ENCODE measurements at regions not wholly inside any gene's neighbourhood (a gene's known extent, or its start where the extent isn't known, plus 50 kb on each side); places are given as distances from the start of the nearest gene placed in this dataset.

GRCh38 chr16:63038397-63039106, 1002.3 kb upstream of the CDH8 start:
- TF ChIP-seq CTCF (IDR thresholded peaks at IDR 0.05; ENCODE audit: insufficient read depth in 1 of 2, low read depth in 1 of 2, low read length in 1 of 2, severe bottlenecking in 1 of 2, unreplicated experiment in 1 of 2): no peak
- ChIA-PET POLR2A (no interaction called here), CTCF (no interaction called here)
- Mint-ChIP-seq H3K27me3 (ENCODE audit: insufficient read depth, unreplicated experiment) (no peaks in the 10 kb centered on the region), H3K36me3 (ENCODE audit: insufficient read depth, unreplicated experiment) (no peaks in the 10 kb centered on the region), H3K9me3 (ENCODE audit: unreplicated experiment) (no peaks in the 10 kb centered on the region), H3K27ac (ENCODE audit: unreplicated experiment) (no peak overlapping the region), H3K4me3 (ENCODE audit: unreplicated experiment) (no peak overlapping the region), H3K4me1 (ENCODE audit: low read depth, unreplicated experiment) (no peaks in the 10 kb centered on the region)
- H3K9me3 ChIP-seq: no peaks in the 10 kb centered on the region
- no peak overlapping the region for H3K4me3 ChIP-seq (ENCODE audit: low read depth, low read length)
- intact Hi-C loops (cut with micrococcal nuclease; ENCODE audit: unreplicated experiment): no loop called here
- H3K36me3 ChIP-seq (ENCODE audit: control insufficient read depth, insufficient read depth, low read length): no peaks in the 10 kb centered on the region
- H3K27me3 ChIP-seq (replicated peaks; ENCODE audit: control insufficient read depth, insufficient read depth, low read length): no peaks in the 10 kb centered on the region
- no TSS peak for BruUV-seq (replicated peaks)
- H3K4me1 ChIP-seq: no peaks in the 10 kb centered on the region
- DNase-seq: no peak

GRCh38 chr16:63037761-63038396, 1001.6 kb upstream of the CDH8 start:
- intact Hi-C loops (cut with micrococcal nuclease; ENCODE audit: unreplicated experiment): no loop called here
- no peak for DNase-seq
- Histone ChIP-seq H3K4me1 (no peaks in the 10 kb centered on the region), H3K4me3 (ENCODE audit: low read depth, low read length) (no peak overlapping the region), H3K9me3 (no peaks in the 10 kb centered on the region), H3K36me3 (ENCODE audit: control insufficient read depth, insufficient read depth, low read length) (no peaks in the 10 kb centered on the region), H3K27me3 (replicated peaks; ENCODE audit: control insufficient read depth, insufficient read depth, low read length) (no peaks in the 10 kb centered on the region)
- Mint-ChIP-seq H3K4me1 (ENCODE audit: low read depth, unreplicated experiment) (no peaks in the 10 kb centered on the region), H3K9me3 (ENCODE audit: unreplicated experiment) (no peaks in the 10 kb centered on the region), H3K4me3 (ENCODE audit: unreplicated experiment) (no peak overlapping the region), H3K27me3 (ENCODE audit: insufficient read depth, unreplicated experiment) (no peaks in the 10 kb centered on the region), H3K27ac (ENCODE audit: unreplicated experiment) (no peak overlapping the region), H3K36me3 (ENCODE audit: insufficient read depth, unreplicated experiment) (no peaks in the 10 kb centered on the region)
- TF ChIP-seq CTCF (IDR thresholded peaks at IDR 0.05; ENCODE audit: insufficient read depth in 1 of 2, low read depth in 1 of 2, low read length in 1 of 2, severe bottlenecking in 1 of 2, unreplicated experiment in 1 of 2): no peak
- CTCF ChIA-PET: no interaction called here
- BruUV-seq (replicated peaks): no TSS peak
- POLR2A ChIA-PET: no interaction called here

GRCh38 chr16:63018581-63019223, 982.5 kb upstream of the CDH8 start:
- H3K27ac Mint-ChIP-seq (ENCODE audit: unreplicated experiment): no peak overlapping the region
- no peaks in the 10 kb centered on the region for H3K27me3 ChIP-seq (replicated peaks; ENCODE audit: control insufficient read depth, insufficient read depth, low read length)
- no peaks in the 10 kb centered on the region for H3K4me1 Mint-ChIP-seq (ENCODE audit: low read depth, unreplicated experiment)
- no peaks in the 10 kb centered on the region for H3K36me3 Mint-ChIP-seq (ENCODE audit: insufficient read depth, unreplicated experiment)
- H3K27me3 Mint-ChIP-seq (ENCODE audit: insufficient read depth, unreplicated experiment): peaks cover 3% of the 10 kb centered on the region
- H3K9me3 Mint-ChIP-seq (ENCODE audit: unreplicated experiment): no peaks in the 10 kb centered on the region
- CTCF ChIA-PET: no interaction called here
- H3K4me3 Mint-ChIP-seq (ENCODE audit: unreplicated experiment): no peak overlapping the region
- POLR2A ChIA-PET: no interaction called here
- TF ChIP-seq CTCF (IDR thresholded peaks at IDR 0.05; ENCODE audit: insufficient read depth in 1 of 2, low read depth in 1 of 2, low read length in 1 of 2, severe bottlenecking in 1 of 2, unreplicated experiment in 1 of 2): no peak
- no TSS peak for BruUV-seq (replicated peaks)
- no peaks in the 10 kb centered on the region for H3K9me3 ChIP-seq
- no peaks in the 10 kb centered on the region for H3K36me3 ChIP-seq (ENCODE audit: control insufficient read depth, insufficient read depth, low read length)
- H3K4me1 ChIP-seq: no peaks in the 10 kb centered on the region
- DNase-seq: no peak
- intact Hi-C loops (cut with micrococcal nuclease; ENCODE audit: unreplicated experiment): no loop called here
- no peak overlapping the region for H3K4me3 ChIP-seq (ENCODE audit: low read depth, low read length)
